Mesothelial cell of epicardium (in vitro differentiated cells): ENCODE measurements at regions not wholly inside any gene's neighbourhood (a gene's known extent, or its start where the extent isn't known, plus 50 kb on each side); places are given as distances from the start of the nearest gene placed in this dataset.

ENCODE experiments used
- DNase-seq, 2 experiments: peaks; one replicate each; pipeline ENCODE4 v3.0.0; 2021; ENCODE audit warnings: low spot score in 2 of 2; ENCODE audit not compliant: unreplicated experiment in 2 of 2
- H3K27ac Mint-ChIP-seq: 2 replicates; pipeline ENCODE4 v1.8.0; 2021; ENCODE audit warnings: mixed read lengths
- H3K27me3 Mint-ChIP-seq: 2 replicates; pipeline ENCODE4 v1.8.0; 2021; ENCODE audit warnings: low read depth, mixed read lengths
- H3K36me3 Mint-ChIP-seq: 2 replicates; pipeline ENCODE4 v1.8.0; 2021; ENCODE audit warnings: mixed read lengths
- H3K4me1 Mint-ChIP-seq: 2 replicates; pipeline ENCODE4 v1.8.0; 2021; ENCODE audit warnings: mixed read lengths
- H3K4me3 Mint-ChIP-seq: 2 replicates; pipeline ENCODE4 v1.8.0; 2021; ENCODE audit warnings: mild to moderate bottlenecking, moderate library complexity, mixed read lengths
- H3K9me3 Mint-ChIP-seq: 2 replicates; pipeline ENCODE4 v1.8.0; 2021; ENCODE audit warnings: mixed read lengths
- TF ChIP-seq, protein P1 (sequence below): fragments of 200-600 bp; sonication (generic); IDR thresholded peaks from one replicate; pipeline ENCODE4 v1.5.0; 2021; ENCODE audit warnings: antibody characterized with exemption; ENCODE audit not compliant: unreplicated experiment

DNA sequence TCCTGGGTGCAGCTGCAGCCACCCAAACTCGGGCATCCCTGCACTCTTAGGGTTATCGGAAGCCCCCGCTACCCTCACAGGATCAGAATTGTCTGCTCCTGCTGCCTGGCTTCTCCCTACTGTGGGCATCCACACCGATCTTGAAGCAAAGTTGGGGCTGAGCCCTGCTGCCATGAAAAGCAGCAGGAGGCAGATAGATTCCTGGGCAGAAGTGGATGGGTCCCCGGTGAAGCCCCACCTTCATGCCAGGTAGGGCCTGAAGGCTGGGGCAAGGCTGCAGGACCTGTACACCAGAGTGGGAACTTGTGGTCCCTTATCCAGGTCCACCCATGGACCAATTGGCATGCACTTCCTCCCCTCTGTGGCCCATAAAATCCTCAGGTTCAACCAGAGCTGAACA lies 922.6 kb upstream of the KCND2 start:
- Mint-ChIP-seq H3K9me3 (no peaks in the 10 kb centered on the region), H3K4me1 (no peaks in the 10 kb centered on the region), H3K27ac (no peak overlapping the region), H3K27me3 (peaks cover 2% of the 10 kb centered on the region), H3K36me3 (no peaks in the 10 kb centered on the region), H3K4me3 (no peak overlapping the region)
- TF ChIP-seq, protein P1, sequence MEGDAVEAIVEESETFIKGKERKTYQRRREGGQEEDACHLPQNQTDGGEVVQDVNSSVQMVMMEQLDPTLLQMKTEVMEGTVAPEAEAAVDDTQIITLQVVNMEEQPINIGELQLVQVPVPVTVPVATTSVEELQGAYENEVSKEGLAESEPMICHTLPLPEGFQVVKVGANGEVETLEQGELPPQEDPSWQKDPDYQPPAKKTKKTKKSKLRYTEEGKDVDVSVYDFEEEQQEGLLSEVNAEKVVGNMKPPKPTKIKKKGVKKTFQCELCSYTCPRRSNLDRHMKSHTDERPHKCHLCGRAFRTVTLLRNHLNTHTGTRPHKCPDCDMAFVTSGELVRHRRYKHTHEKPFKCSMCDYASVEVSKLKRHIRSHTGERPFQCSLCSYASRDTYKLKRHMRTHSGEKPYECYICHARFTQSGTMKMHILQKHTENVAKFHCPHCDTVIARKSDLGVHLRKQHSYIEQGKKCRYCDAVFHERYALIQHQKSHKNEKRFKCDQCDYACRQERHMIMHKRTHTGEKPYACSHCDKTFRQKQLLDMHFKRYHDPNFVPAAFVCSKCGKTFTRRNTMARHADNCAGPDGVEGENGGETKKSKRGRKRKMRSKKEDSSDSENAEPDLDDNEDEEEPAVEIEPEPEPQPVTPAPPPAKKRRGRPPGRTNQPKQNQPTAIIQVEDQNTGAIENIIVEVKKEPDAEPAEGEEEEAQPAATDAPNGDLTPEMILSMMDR, result no peak
- DNase-seq, result no peak

DNA sequence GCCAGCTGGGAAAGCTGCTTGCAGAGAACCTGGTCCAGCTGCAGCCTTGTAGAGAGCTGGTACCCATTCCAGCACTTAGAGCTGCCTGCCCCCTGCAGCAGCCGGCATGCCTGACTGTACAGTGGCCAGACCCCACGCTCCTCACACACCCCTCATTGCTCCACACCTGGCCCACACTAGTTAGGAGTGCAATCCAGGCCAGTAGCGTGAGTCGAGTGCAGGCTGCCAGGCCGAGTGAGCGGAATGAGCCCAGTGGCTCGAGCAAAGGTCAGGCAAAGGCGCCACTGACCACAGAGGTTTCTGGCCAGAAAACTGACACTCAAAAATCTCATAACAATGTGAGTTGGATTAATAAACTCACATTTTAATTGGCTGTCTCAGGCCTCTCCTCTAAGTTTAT lies 921.7 kb upstream of the KCND2 start:
- DNase-seq, result no peak
- no peaks in the 10 kb centered on the region for H3K9me3 Mint-ChIP-seq
- H3K27me3 Mint-ChIP-seq, result peaks cover 2% of the 10 kb centered on the region
- TF ChIP-seq, protein P1, result no peak
- H3K27ac Mint-ChIP-seq, result no peak overlapping the region
- H3K36me3 Mint-ChIP-seq, result no peaks in the 10 kb centered on the region
- no peak overlapping the region for H3K4me3 Mint-ChIP-seq
- H3K4me1 Mint-ChIP-seq, result no peaks in the 10 kb centered on the region

DNA sequence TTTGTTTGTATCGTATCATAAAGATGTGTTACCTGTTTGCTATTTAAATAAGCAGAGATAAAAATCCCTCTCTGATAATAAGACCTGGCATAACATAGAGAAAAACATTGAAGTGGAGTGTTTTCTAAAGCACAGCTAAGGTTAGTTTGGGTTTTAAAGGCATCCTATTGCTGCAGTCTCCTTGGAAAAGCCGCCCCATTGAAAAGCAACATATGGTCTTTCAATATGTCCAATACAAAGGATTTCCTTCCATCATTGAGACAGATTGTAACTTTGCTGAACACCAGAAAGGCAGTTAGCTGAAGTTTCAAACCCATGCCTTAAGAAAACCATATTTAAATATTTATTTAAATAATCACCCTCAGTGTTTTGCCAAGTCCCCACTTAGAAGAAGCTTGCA lies 898.5 kb upstream of the KCND2 start:
- H3K27ac Mint-ChIP-seq, result no peak overlapping the region
- H3K9me3 Mint-ChIP-seq, result no peaks in the 10 kb centered on the region
- H3K27me3 Mint-ChIP-seq, result peaks cover 4% of the 10 kb centered on the region
- no peak overlapping the region for H3K4me3 Mint-ChIP-seq
- no peaks in the 10 kb centered on the region for H3K4me1 Mint-ChIP-seq
- TF ChIP-seq, protein P1, result no peak
- no peaks in the 10 kb centered on the region for H3K36me3 Mint-ChIP-seq
- no peak for DNase-seq

DNA sequence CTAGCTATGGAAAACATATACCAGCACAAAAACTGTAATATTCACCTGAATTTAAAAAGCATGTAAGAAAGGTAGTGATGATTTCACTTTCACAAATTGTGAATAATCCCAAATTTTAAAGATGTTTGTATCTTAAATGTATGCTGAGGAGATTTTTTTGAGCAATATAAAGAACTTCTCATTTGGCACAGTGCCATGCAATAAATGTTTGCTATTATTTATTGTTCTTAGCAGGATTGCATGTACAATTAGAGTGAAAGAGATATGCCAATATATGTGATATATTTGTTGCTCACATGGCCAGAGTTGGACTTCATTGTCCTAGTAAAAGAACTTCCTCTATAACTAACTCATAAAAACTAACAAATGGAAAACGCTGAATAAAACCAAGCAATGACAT lies 895.1 kb upstream of the KCND2 start:
- H3K4me1 Mint-ChIP-seq, result no peaks in the 10 kb centered on the region
- peaks cover 6% of the 10 kb centered on the region for H3K27me3 Mint-ChIP-seq
- no peak overlapping the region for H3K4me3 Mint-ChIP-seq
- no peaks in the 10 kb centered on the region for H3K9me3 Mint-ChIP-seq
- TF ChIP-seq, protein P1, result no peak
- no peak for DNase-seq
- H3K36me3 Mint-ChIP-seq, result no peaks in the 10 kb centered on the region
- no peak overlapping the region for H3K27ac Mint-ChIP-seq

DNA sequence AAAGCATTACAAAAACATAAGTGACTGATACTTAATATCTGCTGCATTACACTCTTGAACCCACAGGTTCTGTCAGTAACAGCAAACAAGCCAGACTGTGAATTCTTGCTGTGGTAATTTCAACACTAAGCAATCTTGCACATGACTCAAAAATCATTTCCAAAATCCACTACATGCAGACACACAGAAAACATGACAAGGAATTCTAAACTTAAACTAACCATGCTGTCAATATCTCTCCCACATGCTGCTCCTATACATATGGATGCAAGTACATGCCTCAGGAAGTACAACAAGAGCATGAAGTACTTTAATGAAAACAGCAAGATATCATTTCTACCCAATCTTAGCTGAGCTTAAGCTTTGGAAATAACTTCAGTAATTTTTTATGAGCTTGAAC lies 890.2 kb upstream of the KCND2 start:
- H3K27ac Mint-ChIP-seq, result no peak overlapping the region
- H3K27me3 Mint-ChIP-seq, result peaks cover 6% of the 10 kb centered on the region

More for the DNA sequence above, 890.2 kb upstream of the KCND2 start:
- Mint-ChIP-seq H3K9me3 (no peaks in the 10 kb centered on the region), H3K4me3 (no peak overlapping the region), H3K4me1 (no peaks in the 10 kb centered on the region), H3K36me3 (no peaks in the 10 kb centered on the region)
- TF ChIP-seq, protein P1, result no peak
- DNase-seq, result no peak
